ENCODE measurements at regions not wholly inside any gene's neighbourhood (a gene's known extent, or its start where the extent isn't known, plus 50 kb on each side); places are given as distances from the start of the nearest gene placed in this dataset.

DNA sequence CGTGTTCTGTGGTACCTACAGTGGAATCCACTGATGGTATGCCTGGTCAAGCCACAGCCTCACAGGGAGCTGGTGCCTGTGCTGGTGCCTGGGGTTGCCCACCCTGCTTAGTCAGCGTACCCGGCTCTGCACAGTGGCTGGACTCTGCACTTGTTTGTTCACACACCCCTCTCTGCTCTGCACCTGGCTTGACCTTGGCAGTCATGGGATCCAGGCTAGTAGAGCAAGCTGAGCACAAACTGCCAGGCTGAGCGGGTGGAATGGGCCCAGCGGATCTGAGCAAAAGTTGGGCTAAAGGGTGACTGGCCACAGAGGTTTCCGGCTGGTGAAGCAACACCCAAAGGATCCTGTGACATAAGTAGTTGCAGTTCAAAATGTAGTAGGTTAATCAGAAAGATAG lies 163.5 kb downstream of the CDH19 start:
- TF ChIP-seq, protein P1, sequence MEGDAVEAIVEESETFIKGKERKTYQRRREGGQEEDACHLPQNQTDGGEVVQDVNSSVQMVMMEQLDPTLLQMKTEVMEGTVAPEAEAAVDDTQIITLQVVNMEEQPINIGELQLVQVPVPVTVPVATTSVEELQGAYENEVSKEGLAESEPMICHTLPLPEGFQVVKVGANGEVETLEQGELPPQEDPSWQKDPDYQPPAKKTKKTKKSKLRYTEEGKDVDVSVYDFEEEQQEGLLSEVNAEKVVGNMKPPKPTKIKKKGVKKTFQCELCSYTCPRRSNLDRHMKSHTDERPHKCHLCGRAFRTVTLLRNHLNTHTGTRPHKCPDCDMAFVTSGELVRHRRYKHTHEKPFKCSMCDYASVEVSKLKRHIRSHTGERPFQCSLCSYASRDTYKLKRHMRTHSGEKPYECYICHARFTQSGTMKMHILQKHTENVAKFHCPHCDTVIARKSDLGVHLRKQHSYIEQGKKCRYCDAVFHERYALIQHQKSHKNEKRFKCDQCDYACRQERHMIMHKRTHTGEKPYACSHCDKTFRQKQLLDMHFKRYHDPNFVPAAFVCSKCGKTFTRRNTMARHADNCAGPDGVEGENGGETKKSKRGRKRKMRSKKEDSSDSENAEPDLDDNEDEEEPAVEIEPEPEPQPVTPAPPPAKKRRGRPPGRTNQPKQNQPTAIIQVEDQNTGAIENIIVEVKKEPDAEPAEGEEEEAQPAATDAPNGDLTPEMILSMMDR (IDR thresholded peaks at IDR 0.05; ENCODE audit: borderline replicate concordance, insufficient read depth, low read depth, low read length): no peak
- no peak overlapping the region for H3K4me3 ChIP-seq (ENCODE audit: low read depth, low read length)

DNA sequence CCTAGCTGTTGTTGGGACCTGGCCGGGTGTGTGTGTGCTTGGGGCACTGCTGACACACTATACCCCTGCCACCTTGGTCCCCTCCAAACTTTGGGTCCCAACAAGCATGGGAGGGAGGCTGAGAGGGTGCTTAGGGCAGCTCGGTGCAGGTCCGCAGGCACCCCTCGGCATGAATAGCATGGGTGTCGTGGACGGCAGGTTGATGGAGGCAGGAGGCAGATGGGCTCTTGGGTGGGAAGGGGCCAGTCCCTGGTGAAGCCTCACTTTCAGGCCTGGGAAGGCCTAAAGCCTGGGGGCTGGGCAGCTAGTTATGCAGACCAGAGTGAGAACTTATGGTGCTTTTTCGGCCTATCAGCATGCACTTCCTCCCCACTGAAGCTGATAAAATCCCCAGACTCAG lies 164.2 kb downstream of the CDH19 start:
- no peak overlapping the region for H3K4me3 ChIP-seq (ENCODE audit: low read depth, low read length)
- TF ChIP-seq, protein P1 (IDR thresholded peaks at IDR 0.05; ENCODE audit: borderline replicate concordance, insufficient read depth, low read depth, low read length): no peak

DNA sequence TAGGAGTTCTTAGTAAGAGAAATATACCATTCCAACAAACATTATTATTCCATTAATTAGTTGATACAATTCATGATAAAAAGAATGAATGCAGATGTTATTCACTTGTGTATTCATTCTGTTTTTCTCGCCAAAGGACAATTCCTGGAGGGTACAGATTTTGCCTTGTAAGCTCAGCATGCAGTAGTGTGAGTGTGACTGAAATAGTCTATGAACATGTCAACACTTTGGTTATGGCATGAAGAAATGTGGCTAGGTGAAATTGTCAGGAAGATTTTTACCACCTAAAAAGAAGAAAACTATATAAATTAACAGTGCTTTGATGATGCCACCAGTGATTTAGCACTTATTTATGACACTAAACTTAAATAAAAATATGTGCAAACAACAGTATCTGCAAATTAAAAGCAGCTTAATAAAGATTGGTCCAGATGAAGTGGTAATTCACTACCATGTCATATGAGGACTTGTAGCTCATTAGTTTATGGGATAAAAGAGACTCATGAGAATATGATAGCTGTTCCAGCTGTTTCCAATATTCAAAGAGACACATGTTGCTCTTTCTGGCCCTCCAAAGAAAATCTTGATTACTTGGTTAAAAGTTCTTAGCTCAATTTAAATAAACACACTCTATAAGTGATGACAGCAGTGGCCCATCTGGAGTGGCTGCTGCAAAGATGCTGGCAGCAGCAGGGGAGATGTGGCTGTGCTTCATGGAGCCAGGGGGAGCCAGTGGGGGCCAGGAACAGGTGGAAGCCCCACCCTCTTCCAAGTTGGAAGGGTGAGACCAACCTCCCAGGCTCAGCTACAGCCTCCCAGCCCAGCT lies 165.0 kb downstream of the CDH19 start:
- TF ChIP-seq, protein P1 (IDR thresholded peaks at IDR 0.05; ENCODE audit: borderline replicate concordance, insufficient read depth, low read depth, low read length): no peak
- H3K4me3 ChIP-seq (ENCODE audit: low read depth, low read length): no peak overlapping the region

DNA sequence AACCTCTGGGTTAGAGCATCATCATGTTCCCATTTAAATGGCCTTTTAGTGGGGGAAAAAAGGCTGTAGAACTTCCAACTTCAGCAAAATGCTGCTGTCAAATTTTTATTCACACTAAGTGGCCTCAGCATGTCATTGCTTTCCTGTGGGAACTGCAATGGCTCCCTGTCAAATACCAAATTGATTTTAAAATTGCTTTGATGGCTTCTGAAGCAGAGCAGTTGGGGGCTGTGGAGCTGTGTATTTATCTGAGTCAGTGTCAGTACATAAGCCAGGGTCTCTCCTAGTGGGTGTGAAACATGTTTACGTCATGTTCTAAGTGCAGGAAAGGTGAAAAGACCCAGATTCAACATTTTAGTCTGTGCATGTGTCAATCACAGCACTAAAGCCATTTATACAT lies 171.3 kb downstream of the CDH19 start:
- no peak overlapping the region for H3K4me3 ChIP-seq (ENCODE audit: low read depth, low read length)
- TF ChIP-seq, protein P1 (IDR thresholded peaks at IDR 0.05; ENCODE audit: borderline replicate concordance, insufficient read depth, low read depth, low read length): no peak

DNA sequence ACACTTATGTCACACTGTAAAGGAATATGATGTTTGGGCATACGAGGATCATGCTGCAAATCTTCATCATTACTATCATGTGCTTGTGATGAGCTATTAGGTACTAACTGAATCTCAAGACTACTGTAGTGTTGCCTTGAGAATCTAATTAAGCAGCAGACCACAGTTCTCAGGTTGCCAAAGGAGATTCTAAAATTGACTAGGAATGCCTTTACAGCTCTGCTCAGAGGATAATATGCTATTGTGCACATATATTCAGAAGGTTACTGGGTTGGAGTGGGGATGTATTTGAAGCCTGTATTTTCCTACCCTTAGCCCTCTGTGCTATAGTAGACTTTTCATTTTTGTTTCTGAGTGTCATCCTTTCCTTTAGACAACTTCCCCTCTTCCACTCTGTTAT lies 175.1 kb downstream of the CDH19 start:
- H3K4me3 ChIP-seq (ENCODE audit: low read depth, low read length): no peak overlapping the region
- TF ChIP-seq, protein P1 (IDR thresholded peaks at IDR 0.05; ENCODE audit: borderline replicate concordance, insufficient read depth, low read depth, low read length): no peak

DNA sequence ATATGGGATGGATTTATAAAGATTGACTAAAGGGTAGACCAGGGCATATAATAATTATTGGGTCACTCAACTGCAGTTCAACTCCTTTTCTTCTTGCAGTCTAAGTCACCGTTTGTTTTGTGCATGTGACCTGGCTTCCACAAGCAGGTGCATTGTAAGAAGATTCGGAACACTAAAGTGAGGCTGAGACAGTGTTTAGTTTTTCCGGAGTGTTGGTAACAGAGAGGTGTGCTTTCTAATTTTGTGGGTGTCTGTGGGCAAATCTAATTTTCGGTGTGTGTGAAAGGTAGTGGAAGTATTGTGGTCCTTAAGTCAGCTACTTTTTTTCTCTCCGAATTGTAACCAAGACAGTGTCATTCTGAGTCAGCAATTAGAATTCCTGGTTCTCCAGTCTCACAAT lies 184.5 kb downstream of the CDH19 start:
- no peak overlapping the region for H3K4me3 ChIP-seq (ENCODE audit: low read depth, low read length)
- TF ChIP-seq, protein P1 (IDR thresholded peaks at IDR 0.05; ENCODE audit: borderline replicate concordance, insufficient read depth, low read depth, low read length): no peak

DNA sequence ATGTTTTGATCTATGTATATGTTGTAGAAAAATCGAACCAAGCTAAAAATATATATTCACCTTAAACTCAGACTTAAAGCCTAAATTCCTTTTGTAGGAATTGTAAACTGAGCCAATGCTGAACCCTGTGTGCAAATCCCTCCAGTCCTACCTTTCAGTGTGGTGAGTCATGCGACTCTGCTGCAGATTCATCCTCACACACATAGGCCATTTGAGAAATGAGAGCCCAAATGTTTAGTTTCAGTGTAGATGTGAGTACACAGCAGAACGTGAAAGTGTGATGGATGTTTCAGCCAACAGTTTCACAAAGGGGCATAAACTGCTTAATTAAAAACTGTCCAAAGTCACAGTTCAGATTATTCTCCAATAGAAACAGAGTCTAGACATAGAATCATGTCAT lies 193.2 kb downstream of the CDH19 start:
- no peak overlapping the region for H3K4me3 ChIP-seq (ENCODE audit: low read depth, low read length)
- TF ChIP-seq, protein P1 (IDR thresholded peaks at IDR 0.05; ENCODE audit: borderline replicate concordance, insufficient read depth, low read depth, low read length): no peak
